ENCODE measurements at regions not wholly inside any gene's neighbourhood (a gene's known extent, or its start where the extent isn't known, plus 50 kb on each side); places are given as distances from the start of the nearest gene placed in this dataset.
"Not testable (repeated sequence)": the region's sequence is repeated elsewhere in the genome, so short reads cannot be mapped to it uniquely, and the experiment has no call there.

DNA sequence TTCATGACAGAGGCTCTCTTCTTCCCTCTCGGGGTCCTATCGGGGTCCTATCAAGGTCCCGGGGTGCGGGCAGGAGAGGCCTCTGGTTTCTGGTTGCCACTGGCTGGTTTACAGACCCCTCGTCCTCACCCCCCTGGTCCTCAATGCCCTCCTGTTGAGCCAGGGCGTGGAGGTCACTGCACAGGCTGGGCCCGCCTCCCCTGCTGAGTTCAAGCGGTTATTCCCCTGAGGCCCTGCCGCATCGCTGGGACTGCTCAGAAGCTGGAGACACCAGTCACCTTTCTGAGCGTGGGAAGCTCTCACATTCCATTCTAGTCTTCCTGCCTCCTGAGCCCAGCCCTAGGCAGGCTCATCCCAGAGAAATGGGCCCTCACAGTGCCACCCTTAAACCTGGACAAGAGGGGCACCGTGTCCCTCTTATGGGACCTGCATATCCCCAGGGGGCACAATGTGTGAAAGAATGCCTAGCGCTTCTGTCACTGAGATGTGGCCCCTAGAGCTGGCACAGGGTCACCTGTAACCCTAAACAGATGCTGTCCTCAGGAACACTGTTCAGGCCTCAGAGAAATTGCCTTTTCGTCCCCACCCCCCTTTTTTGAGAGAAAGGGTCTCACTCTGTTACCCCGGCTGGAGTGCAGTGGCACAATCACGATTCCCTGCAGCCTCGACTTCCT is 177.7 kb upstream of the RGS6 start:
- DNase-seq (ENCODE audit: low read depth in 1 of 2, low spot score in 1 of 2) = no peak

DNA sequence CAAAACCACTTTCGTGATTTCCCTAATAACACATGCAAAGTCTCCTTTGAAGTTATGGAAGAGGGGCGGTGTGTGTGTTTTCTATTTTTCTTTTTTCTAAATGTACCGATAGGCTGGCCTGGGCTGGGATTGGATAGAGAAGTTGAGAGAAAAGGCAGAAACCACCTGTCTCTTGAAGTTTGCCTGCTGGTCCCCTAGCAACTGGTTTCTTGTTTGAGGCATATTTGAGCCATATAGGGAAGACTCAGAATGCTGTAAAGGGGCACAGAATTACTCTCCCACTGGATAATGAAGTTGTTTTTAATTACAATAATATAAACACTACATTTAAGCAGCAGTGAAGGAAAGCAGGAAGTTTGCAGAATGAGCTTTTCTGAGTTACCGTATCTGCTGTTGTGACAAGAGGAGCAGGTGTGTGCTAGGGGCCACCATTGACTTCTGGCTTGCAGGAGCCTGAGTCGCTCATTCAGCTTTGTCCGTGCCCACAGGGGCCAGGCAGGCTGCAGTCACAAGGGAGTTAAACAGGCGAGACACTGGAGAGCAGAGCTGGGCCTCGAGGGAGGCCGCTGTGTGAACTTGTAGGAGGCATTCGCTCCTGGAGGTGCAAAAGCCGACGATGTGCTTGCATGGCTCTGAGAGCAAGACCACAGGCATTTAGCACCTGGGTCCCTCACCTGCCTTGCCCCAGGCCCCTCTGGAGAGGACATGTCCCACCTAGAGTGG is 173.8 kb upstream of the RGS6 start:
- no peak for DNase-seq (ENCODE audit: low read depth in 1 of 2, low spot score in 1 of 2)

DNA sequence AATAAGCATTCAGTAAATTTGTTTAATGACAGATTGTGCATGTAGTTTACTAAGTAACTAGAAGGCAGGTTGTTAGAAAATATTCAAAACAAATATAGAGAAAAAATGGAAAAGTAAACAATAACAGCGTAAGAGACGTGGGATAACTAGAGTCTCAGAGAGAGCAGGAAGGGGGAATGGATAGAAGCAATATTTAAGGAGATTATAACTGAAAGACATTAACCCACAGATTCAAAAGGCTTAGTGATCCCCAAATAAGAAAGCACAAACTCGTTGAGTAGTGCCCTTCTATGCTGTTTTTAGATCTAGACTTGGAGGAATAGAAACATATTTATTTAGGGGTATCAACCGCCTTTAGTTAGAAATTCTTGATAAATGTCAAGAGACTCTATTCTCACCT is 169.7 kb upstream of the RGS6 start:
- DNase-seq (ENCODE audit: low read depth in 1 of 2, low spot score in 1 of 2) = no peak

DNA sequence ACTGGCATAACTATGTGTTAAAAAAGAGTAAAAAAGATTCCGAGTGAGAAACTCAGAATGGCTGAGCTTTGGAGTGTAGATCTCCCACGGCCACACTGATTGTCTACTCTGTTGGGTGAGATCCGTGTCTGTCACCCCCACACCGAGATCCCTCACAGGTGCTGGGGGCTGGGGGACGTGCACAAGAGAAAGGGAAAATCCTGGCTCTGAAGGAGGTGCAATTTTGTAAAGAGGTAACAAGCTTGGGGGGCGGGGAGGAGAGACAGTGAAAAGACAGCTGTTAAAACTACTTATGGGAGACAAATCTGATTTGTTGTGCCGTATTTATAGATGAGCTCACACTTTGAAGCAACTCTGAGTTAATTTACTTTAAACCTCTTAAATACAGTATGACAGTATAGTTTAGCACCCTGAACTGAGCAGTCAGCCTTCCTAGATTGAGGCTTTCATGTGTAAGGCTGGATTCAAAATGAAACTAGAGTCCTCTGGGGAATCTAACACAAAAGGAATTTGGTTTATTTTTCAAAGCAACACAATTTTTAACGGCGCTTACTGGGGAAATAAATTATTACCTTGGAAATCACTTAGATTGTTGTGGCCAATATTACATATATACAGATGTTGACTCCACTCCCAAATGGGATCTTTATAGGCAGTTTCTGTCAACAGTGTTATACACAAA is 167.4 kb upstream of the RGS6 start:
- no peak for DNase-seq (ENCODE audit: low read depth in 1 of 2, low spot score in 1 of 2)

DNA sequence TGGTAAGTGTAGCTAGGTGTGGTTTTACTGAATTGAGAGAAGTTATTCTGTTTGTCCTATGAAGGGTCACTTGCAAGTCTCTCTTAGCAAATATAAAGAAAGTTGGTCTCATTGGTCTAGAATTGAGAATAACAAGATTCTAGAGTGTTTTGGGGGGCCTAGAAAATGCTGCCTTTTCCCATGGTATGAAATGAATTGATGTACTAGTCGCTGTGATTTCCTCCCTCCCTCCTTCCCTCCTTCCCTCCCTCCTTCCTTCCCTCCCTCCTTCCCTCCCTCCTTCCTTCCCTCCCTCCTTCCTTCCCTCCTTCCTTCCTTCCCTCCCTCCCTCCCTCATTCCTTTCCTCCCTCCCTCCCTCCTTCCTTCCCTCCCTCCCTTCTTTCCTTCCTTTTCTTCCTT is 166.7 kb upstream of the RGS6 start:
- no peak for DNase-seq (ENCODE audit: low read depth in 1 of 2, low spot score in 1 of 2)

DNA sequence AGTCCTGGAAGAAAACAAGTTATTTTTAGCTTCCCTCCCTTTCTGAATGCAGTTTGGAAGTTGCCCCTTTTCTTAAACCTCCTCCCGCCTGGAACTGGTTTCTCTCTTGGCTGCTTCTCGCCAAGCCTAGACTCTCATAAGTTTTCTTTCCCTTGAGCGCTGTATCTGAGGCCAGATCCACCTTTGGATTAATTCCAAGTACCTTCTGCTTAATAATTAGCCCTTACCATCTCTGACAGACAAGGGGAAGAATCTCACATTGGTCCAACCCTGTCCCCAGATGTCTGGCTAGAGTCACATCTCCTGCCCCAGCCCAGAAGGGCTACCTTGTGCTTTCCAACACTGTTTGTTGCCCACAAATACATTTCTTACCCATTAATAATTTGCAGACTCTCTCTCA is 161.8 kb upstream of the RGS6 start:
- no peak for DNase-seq (ENCODE audit: low read depth in 1 of 2, low spot score in 1 of 2)

DNA sequence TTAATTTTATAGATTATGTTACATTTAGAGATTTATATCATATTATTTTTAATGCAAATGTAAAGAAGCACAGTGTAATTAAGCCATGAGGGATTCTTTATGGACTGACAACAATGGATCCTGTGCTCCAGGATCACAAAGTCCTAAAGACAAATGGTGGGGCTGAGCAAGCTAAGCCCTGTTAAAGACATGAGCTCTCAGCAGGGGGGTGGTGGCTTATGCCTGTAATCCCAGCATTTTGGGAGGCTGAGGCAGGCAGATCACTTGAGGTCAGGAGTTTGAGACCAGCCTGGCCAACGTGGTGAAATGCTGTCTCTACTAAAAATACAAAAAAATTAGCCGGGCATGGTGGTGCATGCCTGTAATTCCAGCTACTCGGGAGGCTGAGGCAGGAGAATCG is 160.8 kb upstream of the RGS6 start:
- not testable (repeated sequence) for DNase-seq (ENCODE audit: low read depth in 1 of 2, low spot score in 1 of 2)

DNA sequence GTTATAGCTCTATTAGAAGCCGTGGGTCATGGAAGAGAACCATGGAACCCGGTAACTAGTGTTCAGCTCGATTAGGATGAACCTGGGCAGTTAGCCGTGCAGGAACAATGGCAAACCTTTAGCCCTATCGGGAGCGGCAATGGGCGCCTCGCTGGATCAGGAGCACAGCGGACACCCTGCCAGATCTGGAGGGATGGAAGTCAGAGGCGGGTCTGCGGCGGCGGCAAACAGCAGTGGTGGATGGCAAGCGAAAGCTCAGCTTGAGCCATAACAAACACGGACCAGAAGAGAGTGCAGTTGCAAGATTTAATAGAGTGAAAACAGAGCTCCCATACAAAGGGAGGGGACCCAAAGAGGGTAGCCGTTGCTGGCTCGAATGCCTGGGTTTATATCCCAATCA is 160.2 kb upstream of the RGS6 start:
- not testable (repeated sequence) for DNase-seq (ENCODE audit: low read depth in 1 of 2, low spot score in 1 of 2)

DNA sequence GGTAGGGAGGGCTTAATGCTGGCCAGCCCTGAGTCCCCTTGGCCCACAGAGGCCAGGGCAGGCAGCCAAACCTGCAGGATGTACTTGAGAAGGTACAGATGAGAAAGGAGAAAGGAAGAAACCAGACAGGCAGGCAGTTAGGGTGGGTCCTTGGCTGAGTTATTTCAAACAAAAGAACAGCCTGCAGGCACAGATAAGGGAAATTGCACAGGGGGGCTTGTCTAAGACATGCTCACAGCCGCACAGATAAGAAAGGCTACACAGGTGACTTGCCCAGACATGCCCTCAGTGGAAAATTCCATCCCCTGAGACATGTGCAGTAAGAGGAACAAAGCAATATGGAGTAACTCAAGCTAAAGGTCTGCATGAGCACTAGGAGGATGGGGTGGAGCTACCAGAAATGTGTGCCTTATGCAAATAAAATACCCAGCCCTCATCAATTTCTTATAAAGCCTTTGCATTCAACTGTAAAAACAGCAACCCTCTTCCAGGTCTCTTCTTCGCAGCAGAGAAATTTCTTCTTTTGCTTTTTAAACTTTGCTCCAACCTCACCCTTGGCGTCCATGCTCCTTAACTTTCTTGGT is 158.2 kb upstream of the RGS6 start:
- DNase-seq (ENCODE audit: low read depth in 1 of 2, low spot score in 1 of 2) = no peak

DNA sequence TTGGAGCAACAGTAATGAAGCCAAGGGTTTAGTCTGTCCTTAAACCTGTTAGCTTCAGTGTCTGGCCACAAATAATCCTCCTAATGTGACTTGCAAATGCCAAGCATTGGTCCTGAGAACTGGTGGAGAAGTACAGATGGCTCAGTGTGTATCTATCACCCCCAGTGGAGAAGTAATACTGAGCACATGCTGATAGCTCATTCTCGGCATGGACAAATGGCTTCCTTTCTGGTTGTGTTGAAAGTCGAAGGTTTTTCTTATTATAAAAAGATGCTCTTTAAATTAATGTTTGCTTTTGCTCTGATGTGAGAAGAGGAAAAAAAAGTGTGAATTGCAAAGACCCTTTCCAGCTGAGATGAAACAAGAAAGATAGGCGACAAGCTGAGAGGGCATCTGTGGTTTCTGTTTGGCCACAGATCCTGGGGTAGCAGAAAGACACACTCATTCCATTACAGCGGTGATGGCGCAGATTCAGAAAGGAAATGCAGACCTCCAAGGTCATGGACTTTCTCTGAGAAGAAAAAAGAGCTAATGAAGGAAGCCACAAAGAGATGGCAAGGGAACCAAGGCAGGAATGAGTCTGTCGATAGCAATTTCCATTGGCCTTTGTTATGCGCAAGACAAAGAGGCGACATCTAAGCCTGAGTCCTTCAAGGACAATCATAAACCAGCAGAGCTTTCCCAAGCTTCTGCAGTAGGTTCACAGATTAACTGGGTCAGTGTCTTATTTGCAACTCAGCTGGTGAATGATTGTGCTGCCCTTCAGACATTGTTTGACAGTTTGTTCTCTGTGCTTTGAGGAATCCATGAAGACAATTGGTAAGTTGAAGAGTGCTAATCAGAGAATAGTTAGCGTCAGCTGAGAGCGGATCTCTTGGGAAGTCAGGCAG is 155.5 kb upstream of the RGS6 start:
- no peak for DNase-seq (ENCODE audit: low read depth in 1 of 2, low spot score in 1 of 2)

DNA sequence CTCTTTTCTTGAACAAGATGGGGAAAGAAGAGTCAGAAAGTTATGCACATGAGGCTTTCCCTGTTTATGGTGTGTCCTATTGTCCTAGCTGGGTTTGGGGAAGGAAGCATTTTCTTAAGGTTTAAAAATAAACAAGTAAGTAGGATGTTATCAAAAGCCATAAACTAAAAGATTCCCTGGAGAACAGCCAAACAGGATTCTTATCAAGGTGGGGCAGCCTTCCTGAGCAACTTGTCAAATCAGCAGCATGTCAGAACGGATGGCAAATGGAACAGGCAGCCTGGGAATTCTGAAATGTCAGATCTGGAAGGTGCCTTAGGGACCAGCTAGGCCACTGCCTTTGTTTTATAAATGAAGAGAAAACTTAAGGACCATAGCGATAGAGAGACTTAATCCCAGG is 152.2 kb upstream of the RGS6 start:
- no peak for DNase-seq (ENCODE audit: low read depth in 1 of 2, low spot score in 1 of 2)

DNA sequence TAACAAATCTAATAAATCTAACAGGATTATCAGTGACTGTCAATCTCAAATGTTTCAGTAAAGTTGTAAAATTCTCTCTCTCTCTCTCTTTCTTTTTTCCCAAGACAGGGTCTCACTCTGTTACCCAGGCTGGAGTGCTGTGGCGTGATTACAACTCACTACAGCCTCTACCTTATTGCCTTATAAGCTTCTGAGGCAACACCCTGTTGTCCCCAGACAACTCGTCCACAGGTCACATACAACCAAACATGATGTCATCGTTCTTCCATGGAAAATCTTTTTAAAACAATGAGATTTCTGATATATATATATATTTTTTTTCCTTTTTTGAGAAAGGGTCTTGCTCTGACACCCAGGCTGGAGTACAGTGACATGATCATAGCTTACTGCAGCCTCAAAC is 151.4 kb upstream of the RGS6 start:
- DNase-seq (ENCODE audit: low read depth in 1 of 2, low spot score in 1 of 2) = no peak

DNA sequence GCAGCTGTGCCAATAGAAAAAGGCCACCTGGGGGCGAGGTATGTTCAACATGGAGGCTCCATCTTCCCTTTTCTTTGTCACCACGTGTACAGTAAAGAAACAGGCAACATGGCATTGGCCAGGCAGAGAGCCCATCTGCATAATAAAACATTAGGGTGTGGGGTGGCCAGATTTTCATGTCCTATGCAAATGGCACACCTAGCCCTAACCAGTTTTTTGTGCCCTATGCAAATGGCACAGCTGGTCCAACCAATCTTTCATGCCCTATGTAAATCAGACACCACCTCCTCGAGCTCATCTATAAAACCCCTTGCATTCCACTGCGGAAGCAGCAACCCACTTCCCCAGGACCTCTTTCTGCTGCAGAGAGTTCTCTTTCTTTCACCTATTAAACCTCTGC is 149.1 kb upstream of the RGS6 start:
- no peak for DNase-seq (ENCODE audit: low read depth in 1 of 2, low spot score in 1 of 2)

DNA sequence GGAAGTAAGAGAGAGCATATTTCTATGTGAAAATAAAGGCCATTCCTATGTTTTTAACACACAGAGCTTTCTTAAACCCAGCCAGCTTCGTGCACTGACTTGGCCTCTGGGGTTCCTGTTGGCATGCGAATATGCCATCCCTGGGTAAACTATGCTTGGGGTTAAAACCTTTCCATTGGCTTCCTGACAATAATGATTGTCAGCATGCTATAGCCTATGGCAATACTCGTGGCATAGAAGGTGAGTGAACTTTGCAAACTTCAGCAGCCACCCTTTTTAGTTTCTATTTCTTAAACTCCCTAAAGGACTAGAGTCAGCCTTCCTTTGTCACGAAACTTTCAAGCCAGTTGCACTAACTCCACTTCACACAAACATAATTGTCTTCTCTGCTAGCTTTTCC is 148.4 kb upstream of the RGS6 start:
- no peak for DNase-seq (ENCODE audit: low read depth in 1 of 2, low spot score in 1 of 2)

DNA sequence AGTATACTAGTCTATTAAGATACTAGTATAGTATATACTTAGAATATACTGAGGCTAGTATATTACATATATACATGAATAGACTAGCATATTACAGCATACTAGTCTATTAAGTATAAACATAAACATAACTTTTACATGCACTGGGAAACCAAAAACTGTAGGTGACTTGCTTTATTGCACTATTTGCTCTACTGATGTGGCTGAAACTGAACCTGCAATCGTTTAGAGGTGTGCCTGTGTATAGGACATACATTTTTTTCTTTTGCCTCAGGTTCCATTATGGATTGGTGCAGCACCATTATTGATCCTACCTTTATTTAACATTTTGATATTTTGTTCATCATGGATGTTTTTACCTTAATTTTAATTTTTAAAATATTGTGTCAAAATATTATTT is 143.2 kb upstream of the RGS6 start:
- no peak for DNase-seq (ENCODE audit: low read depth in 1 of 2, low spot score in 1 of 2)

DNA sequence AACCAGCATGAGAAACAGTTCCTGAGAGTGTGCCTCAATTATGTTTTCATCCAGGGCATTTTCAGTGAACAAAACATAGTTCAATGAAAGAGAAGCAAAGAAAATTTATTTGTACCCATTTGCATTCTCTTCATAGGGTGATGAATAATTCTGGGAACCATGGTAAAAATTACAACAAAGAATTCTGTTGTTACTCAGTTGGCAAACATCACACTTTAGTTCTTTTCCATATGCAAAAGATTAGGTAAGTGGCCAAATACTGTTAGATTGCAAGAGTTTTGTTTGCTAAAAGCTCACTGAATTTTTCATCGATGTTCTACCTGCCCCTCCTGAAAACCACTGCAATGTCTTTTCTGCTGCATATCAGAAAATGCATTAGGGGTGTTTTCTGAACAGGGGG is 132.4 kb upstream of the RGS6 start:
- no peak for DNase-seq (ENCODE audit: low read depth in 1 of 2, low spot score in 1 of 2)

DNA sequence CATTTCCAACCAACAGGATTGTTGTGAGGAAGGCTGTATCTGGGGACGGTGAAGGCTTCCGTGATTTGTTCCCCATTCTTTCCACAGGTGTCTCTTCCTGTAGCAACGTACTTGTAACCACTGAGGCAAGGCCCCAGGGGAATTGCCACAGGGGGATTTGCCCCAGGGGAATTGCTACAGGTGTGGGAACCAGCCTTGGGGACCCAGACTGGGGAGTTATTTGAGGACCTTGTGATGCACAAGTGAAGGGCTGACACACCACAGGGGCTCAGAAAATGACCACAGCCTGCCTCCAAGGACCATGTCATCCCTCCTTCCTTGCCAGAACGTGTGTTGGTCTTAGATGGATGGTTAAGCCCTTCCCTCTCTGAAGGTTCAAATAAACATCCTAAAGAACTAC is 131.4 kb upstream of the RGS6 start:
- no peak for DNase-seq (ENCODE audit: low read depth in 1 of 2, low spot score in 1 of 2)

DNA sequence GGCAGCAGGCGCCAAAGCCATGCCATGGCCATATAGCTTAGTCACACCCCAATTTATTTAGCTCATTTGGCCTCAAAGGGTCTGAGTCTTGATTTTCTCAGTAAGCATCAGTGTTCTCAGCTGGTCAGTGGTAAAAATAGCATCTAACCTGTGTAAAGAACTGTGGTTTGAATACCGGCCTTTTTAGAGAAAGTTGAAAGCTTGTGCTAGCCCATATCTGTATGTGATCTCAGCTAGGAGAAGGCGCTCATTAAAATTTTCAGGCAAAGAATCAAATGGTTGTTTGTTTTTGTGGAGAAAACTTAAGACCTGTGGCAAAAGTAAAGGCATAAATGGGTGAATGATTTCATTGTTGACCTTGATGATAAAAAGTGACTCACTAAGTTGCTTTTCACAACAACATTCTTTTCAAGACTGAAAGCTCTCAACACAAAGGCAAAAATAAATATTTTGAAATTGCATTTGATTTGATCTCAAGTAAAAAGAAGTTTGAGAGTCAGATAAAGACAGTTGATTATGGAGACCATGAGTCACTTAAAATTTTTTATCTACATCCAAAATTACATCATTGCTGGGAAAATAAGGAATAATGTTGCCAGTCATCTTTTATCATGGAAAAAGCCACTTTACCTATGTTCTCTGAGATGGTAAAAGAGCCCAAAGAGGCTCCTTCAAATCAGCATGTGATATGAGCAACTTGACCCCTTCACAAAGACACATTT is 128.5 kb upstream of the RGS6 start:
- no peak for DNase-seq (ENCODE audit: low read depth in 1 of 2, low spot score in 1 of 2)

DNA sequence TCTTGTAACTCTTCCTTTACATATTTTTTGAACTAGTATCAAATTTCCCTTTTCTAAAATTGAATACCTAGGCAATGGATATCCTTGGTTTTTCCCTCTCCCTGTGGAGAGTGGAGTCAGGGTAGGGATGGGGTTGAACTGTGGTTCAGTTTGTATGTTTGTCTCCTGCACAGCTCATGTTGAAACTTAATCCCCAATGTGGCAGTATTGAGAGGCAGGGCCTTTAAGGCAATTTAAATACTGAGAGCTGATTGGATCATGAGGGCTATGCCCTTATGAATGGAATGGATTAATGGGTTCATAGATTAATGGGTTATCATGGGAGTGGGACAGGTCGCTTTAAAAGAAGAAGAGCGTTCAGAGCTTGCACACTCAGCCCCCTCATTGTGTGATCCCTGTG is 127.2 kb upstream of the RGS6 start:
- no peak for DNase-seq (ENCODE audit: low read depth in 1 of 2, low spot score in 1 of 2)

DNA sequence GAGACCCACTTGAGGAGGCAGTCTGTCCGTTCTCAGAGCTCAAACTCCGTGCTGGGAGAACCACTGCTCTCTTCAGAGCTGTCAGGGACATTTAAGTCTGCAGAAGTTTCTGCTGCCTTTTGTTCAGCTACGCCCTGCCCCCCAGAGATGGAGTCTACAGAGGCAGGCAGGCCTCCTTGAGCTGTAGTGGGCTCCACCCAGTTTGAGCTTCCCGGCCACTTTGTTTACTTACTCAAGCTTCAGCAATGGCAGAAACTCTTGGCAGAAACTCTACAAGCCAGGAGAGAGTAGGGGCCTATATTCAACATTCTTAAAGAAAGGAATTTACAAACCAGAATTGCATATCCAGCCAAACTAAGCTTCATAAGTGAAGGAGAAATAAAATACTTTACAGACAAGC is 125.2 kb upstream of the RGS6 start:
- not testable (repeated sequence) for DNase-seq (ENCODE audit: low read depth in 1 of 2, low spot score in 1 of 2)

DNA sequence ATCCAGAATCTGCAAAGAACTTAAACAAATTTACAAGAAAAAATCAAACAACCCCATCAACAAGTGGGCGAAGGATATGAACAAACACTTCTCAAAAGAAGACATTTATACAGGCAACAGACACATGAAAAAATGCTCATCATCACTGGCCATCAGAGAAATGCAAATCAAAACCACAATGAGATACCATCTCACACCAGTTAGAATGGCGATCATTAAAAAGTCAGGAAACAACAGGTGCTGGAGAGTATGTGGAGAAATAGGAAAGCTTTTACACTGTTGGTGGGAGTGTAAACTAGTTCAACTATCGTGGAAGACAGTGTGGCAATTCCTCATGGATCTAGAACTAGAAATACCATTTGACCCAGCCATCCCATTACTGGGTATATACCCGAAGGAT is 121.4 kb upstream of the RGS6 start:
- not testable (repeated sequence) for DNase-seq (ENCODE audit: low read depth in 1 of 2, low spot score in 1 of 2)

All from stimulated activated CD4-positive, alpha-beta T cell treated with anti-CD3 and anti-CD28 coated beads, Interleukin-15, amount 100 ng/mL, for 1 hour (primary cell).